Keratinocyte (primary cell): ENCODE measurements at regions not wholly inside any gene's neighbourhood (a gene's known extent, or its start where the extent isn't known, plus 50 kb on each side); places are given as distances from the start of the nearest gene placed in this dataset.

Experiments
- DNase-seq: peaks from one replicate; pipeline ENCODE4 v3.0.0-alpha.2; 2011; ENCODE audit warnings: low read depth, missing footprints, low spot score
- FAIRE-seq: peaks from 2 replicates; lab custom pipeline; 2011; peaks lifted over from hg19 to GRCh38; lab: Jason Lieb, UNC
- H2AFZ ChIP-seq: 2 replicates; pipeline ENCODE4 v1.6.0; 2012; ENCODE audit warnings: low read length, control low read depth, inconsistent platforms; ENCODE audit not compliant: control insufficient read depth
- H3K27ac ChIP-seq: 2 replicates; pipeline ENCODE4 v1.5.1; 2011; ENCODE audit warnings: low read length; ENCODE audit not compliant: control insufficient read depth, insufficient read depth
- H3K27me3 ChIP-seq: 3 replicates; pipeline ENCODE4 v1.6.0; 2011; ENCODE audit warnings: low read length; ENCODE audit not compliant: control insufficient read depth, insufficient read depth; ENCODE audit errors: extremely low read depth
- H3K36me3 ChIP-seq, 2 experiments: 2 replicates in 1 of 2; 3 replicates in 1 of 2; pipeline ENCODE4 v1.5.1; 2011; ENCODE audit warnings: low read length in 2 of 2, mild to moderate bottlenecking in 1 of 2; ENCODE audit not compliant: control insufficient read depth in 2 of 2, insufficient read depth in 2 of 2; ENCODE audit errors: extremely low read depth in 1 of 2
- H3K4me1 ChIP-seq: 3 replicates; pipeline ENCODE4 v1.5.1; 2011; ENCODE audit warnings: low read length; ENCODE audit not compliant: control insufficient read depth, insufficient read depth; ENCODE audit errors: extremely low read depth
- H3K4me2 ChIP-seq: 3 replicates; pipeline ENCODE4 v1.6.0; 2011; ENCODE audit warnings: low read depth, low read length; ENCODE audit not compliant: control insufficient read depth, insufficient read depth; ENCODE audit errors: extremely low read depth
- H3K4me3 ChIP-seq, 3 experiments: fragments of 200-600 bp in 1 of 3; sonication (generic) in 1 of 3; 2 replicates in 2 of 3; 3 replicates in 1 of 3; pipeline ENCODE4 v1.5.1; 2011 to 2016; ENCODE audit warnings: low read length in 3 of 3, mild to moderate bottlenecking in 3 of 3, control low read depth in 2 of 3, inconsistent platforms in 1 of 3, low read depth in 1 of 3, mixed read lengths in 1 of 3, mixed run types in 1 of 3, moderate library complexity in 1 of 3; ENCODE audit not compliant: control insufficient read depth in 2 of 3, insufficient read depth in 2 of 3; ENCODE audit errors: extremely low read depth in 1 of 3
- H3K79me2 ChIP-seq: 2 replicates; pipeline ENCODE4 v1.6.0; 2012; ENCODE audit warnings: low read length; ENCODE audit not compliant: control insufficient read depth, insufficient read depth
- H3K9ac ChIP-seq: 3 replicates; pipeline ENCODE4 v1.6.0; 2011; ENCODE audit warnings: low read length; ENCODE audit not compliant: control insufficient read depth, insufficient read depth; ENCODE audit errors: extremely low read depth
- H3K9me1 ChIP-seq: 3 replicates; pipeline ENCODE4 v1.6.0; 2011; ENCODE audit warnings: low read length; ENCODE audit not compliant: control insufficient read depth, insufficient read depth; ENCODE audit errors: extremely low read depth
- H3K9me3 ChIP-seq: 2 replicates; pipeline ENCODE4 v1.5.1; 2012; ENCODE audit warnings: low read depth, low read length; ENCODE audit not compliant: control insufficient read depth
- H4K20me1 ChIP-seq: 3 replicates; pipeline ENCODE4 v1.6.0; 2011; ENCODE audit warnings: low read length; ENCODE audit not compliant: control insufficient read depth, insufficient read depth; ENCODE audit errors: extremely low read depth
- EZH2 ChIP-seq: IDR thresholded peaks from one replicate; pipeline ENCODE4 v1.6.1; 2012; ENCODE audit warnings: inconsistent platforms, mild to moderate bottlenecking, low read length, moderate library complexity
- dilution Hi-C: fragments of 300-500 bp; cut with MboI; formaldehyde crosslinking; loops from one replicate; pipeline ENCODE4 v1.7.0; 2020; ENCODE audit warnings: low sequenced_read_pairs; ENCODE audit not compliant: extremely low pct_ligation_motif_present
- TF ChIP-seq, protein P1 (sequence below), 3 experiments: IDR thresholded peaks in 1 of 3; conservative IDR thresholded peaks in 1 of 3; optimal IDR thresholded peaks in 1 of 3; 2 replicates in 2 of 3; 3 replicates in 1 of 3; pipeline versions ENCODE3 to v1.5.1; 2011; ENCODE audit warnings: low read length in 3 of 3, mild to moderate bottlenecking in 3 of 3, moderate library complexity in 2 of 3, control low read depth in 1 of 3, inconsistent platforms in 1 of 3; ENCODE audit not compliant: insufficient read depth in 2 of 3; ENCODE audit errors: extremely low read depth in 1 of 3

DNA sequence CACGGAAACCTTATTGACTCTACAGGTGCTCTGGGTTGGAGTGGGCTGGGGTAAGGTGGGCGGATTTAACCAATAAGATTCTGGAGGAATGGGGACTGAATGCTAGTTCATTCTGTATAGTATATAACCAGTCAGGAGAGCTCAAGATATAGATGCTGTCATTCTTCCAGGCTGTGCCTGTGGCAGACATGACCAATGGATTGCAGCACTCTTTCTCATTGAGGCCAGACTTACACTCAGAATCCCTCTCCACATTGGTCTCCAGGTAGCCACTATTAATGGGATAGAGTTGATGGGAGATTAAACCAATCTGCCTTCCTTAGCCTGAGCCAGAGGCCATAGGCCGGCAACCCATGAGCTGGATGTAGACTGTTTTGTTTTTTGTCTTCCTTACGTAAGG lies 82.8 kb upstream of the MEF2A start:
- dilution Hi-C loops: no loop called here
- no peaks in the 10 kb centered on the region for H3K9me1 ChIP-seq
- H3K79me2 ChIP-seq: no peaks in the 10 kb centered on the region
- peaks cover 9% of the 10 kb centered on the region for H3K4me1 ChIP-seq
- FAIRE-seq: no peak
- no peaks in the 10 kb centered on the region for H3K27me3 ChIP-seq
- DNase-seq: no peak
- H3K27ac ChIP-seq: no peak overlapping the region
- no peak overlapping the region for H2AFZ ChIP-seq
- no peak overlapping the region for H3K9ac ChIP-seq
- H3K4me3 ChIP-seq: no peak overlapping the region
- H4K20me1 ChIP-seq: no peaks in the 10 kb centered on the region
- H3K9me3 ChIP-seq: no peaks in the 10 kb centered on the region
- no peak for TF ChIP-seq EZH2
- TF ChIP-seq, protein P1, sequence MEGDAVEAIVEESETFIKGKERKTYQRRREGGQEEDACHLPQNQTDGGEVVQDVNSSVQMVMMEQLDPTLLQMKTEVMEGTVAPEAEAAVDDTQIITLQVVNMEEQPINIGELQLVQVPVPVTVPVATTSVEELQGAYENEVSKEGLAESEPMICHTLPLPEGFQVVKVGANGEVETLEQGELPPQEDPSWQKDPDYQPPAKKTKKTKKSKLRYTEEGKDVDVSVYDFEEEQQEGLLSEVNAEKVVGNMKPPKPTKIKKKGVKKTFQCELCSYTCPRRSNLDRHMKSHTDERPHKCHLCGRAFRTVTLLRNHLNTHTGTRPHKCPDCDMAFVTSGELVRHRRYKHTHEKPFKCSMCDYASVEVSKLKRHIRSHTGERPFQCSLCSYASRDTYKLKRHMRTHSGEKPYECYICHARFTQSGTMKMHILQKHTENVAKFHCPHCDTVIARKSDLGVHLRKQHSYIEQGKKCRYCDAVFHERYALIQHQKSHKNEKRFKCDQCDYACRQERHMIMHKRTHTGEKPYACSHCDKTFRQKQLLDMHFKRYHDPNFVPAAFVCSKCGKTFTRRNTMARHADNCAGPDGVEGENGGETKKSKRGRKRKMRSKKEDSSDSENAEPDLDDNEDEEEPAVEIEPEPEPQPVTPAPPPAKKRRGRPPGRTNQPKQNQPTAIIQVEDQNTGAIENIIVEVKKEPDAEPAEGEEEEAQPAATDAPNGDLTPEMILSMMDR (optimal IDR thresholded peaks at IDR 0.05 in 1 of 3, IDR thresholded peaks at IDR 0.05 in 1 of 3, conservative IDR thresholded peaks at IDR 0.05 in 1 of 3; ENCODE audit: extremely low read depth in 1 of 3, insufficient read depth in 2 of 3, low read length in 3 of 3): no peak
- no peaks in the 10 kb centered on the region for H3K36me3 ChIP-seq
- H3K4me2 ChIP-seq: no peak overlapping the region

- FAIRE-seq (peak; percentile 17), DNase-seq (no peak)
- H3K4me3 ChIP-seq: no peak overlapping the region
- H2AFZ ChIP-seq: no peak overlapping the region
- no peak overlapping the region for H3K27ac ChIP-seq
- no peaks in the 10 kb centered on the region for H4K20me1 ChIP-seq
- H3K27me3 ChIP-seq: no peaks in the 10 kb centered on the region
- peaks cover 9% of the 10 kb centered on the region for H3K4me1 ChIP-seq
- H3K4me2 ChIP-seq: no peak overlapping the region
- dilution Hi-C loops: no loop called here
- no peaks in the 10 kb centered on the region for H3K36me3 ChIP-seq
- H3K9me1 ChIP-seq: no peaks in the 10 kb centered on the region
- no peaks in the 10 kb centered on the region for H3K9me3 ChIP-seq
- no peaks in the 10 kb centered on the region for H3K79me2 ChIP-seq
- no peak overlapping the region for H3K9ac ChIP-seq
- TF ChIP-seq, protein P1 (optimal IDR thresholded peaks at IDR 0.05 in 1 of 3, IDR thresholded peaks at IDR 0.05 in 1 of 3, conservative IDR thresholded peaks at IDR 0.05 in 1 of 3; ENCODE audit: extremely low read depth in 1 of 3, insufficient read depth in 2 of 3, low read length in 3 of 3): no peak
- no peak for TF ChIP-seq EZH2
These were observed 80.4 kb upstream of the MEF2A start for GRCh38 chr15:99485153-99485961.
